BJ (cell line): ENCODE measurements at regions not wholly inside any gene's neighbourhood (a gene's known extent, or its start where the extent isn't known, plus 50 kb on each side); places are given as distances from the start of the nearest gene placed in this dataset.

ENCODE experiments used
- CTCF ChIA-PET: fragments of 350-600 bp; formaldehyde crosslinking; extraction: SDS; loops from one replicate; lab custom pipeline; 2021; ENCODE audit warnings: antibody characterized with exemption, inconsistent platforms; lab: Yijun Ruan, JAX
- POLR2A ChIA-PET: fragments of 300-600 bp; sonication (Branson Sonifier 250); formaldehyde crosslinking; extraction: SDS; loops from one replicate; lab custom pipeline; 2021; ENCODE audit warnings: antibody characterized with exemption; lab: Charles Lee
- DNase-seq: peaks from one replicate; pipeline ENCODE4 v3.0.0-alpha.2; 2011; ENCODE audit warnings: low read depth
- H3K27me3 ChIP-seq: 2 replicates; pipeline ENCODE4 v1.6.0; 2011; ENCODE audit warnings: low read length; ENCODE audit not compliant: control insufficient read depth, insufficient read depth
- H3K36me3 ChIP-seq: 2 replicates; pipeline ENCODE4 v1.5.1; 2011; ENCODE audit warnings: low read length; ENCODE audit not compliant: control insufficient read depth, insufficient read depth
- H3K4me3 ChIP-seq: 2 replicates; pipeline ENCODE4 v1.5.1; 2011; ENCODE audit warnings: low read depth, mild to moderate bottlenecking, control low read depth, low read length
- CTCF ChIP-seq: IDR thresholded peaks from 2 replicates; pipeline ENCODE4 v1.5.1; 2011; ENCODE audit warnings: low read depth, mild to moderate bottlenecking, control low read depth, inconsistent platforms, low read length, moderate library complexity; ENCODE audit not compliant: insufficient read depth

GRCh38 chr20:7673841-7674240 lies 266.4 kb downstream of the HAO1 start:
- ChIA-PET POLR2A (no interaction called here), CTCF (no interaction called here)
- no peaks in the 10 kb centered on the region for H3K27me3 ChIP-seq
- peak; percentile 42 for DNase-seq
- H3K4me3 ChIP-seq = no peak overlapping the region
- no peaks in the 10 kb centered on the region for H3K36me3 ChIP-seq
- TF ChIP-seq CTCF = no peak

- Histone ChIP-seq H3K27me3 (no peaks in the 10 kb centered on the region), H3K36me3 (no peaks in the 10 kb centered on the region), H3K4me3 (no peak overlapping the region)
- CTCF ChIA-PET = no interaction called here
- DNase-seq = no peak
- no peak for TF ChIP-seq CTCF
- POLR2A ChIA-PET = no interaction called here
Measured at GRCh38 chr20:7682916-7683315, 257.3 kb downstream of the HAO1 start.

- H3K36me3 ChIP-seq = no peaks in the 10 kb centered on the region
- ChIA-PET POLR2A (no interaction called here), CTCF (no interaction called here)
- TF ChIP-seq CTCF = no peak
- no peaks in the 10 kb centered on the region for H3K27me3 ChIP-seq
- no peak for DNase-seq
- H3K4me3 ChIP-seq = no peak overlapping the region
Measured at GRCh38 chr20:7687065-7687464, 253.2 kb downstream of the HAO1 start.

DNA sequence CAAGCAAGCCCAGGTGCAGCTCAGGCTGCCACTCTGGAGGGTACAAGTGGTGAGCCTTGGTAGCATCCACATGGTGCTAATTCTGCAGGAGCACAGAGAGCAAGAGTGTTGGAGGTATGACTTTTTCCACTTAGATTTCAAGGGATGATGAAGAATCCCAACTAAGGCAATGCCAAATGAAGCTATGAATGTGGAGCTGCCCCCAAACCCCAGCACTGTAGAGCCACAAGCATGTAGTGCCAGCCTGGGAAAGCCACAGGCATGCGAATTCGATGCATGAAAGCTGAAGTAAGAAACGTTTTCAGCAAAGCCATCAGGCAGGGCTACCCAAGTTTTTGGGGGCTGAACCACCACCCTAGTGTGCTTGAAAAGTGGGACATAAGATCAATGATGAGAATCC lies 251.1 kb downstream of the HAO1 start:
- CTCF ChIA-PET = no interaction called here
- DNase-seq = no peak
- no peak for TF ChIP-seq CTCF
- POLR2A ChIA-PET = no interaction called here
- H3K4me3 ChIP-seq = no peak overlapping the region
- no peaks in the 10 kb centered on the region for H3K27me3 ChIP-seq
- H3K36me3 ChIP-seq = no peaks in the 10 kb centered on the region

- ChIA-PET CTCF (no interaction called here), POLR2A (no interaction called here)
- no peak for TF ChIP-seq CTCF
- H3K4me3 ChIP-seq = no peak overlapping the region
- H3K27me3 ChIP-seq = no peaks in the 10 kb centered on the region
- no peaks in the 10 kb centered on the region for H3K36me3 ChIP-seq
- no peak for DNase-seq
Measured at GRCh38 chr20:7691647-7692269, 248.5 kb downstream of the HAO1 start.
